Breast epithelium (tissue), 4 donors: ENCODE measurements at regions not wholly inside any gene's neighbourhood (a gene's known extent, or its start where the extent isn't known, plus 50 kb on each side); places are given as distances from the start of the nearest gene placed in this dataset.

Source experiments
- DNase-seq, 2 donors: peaks; one replicate each; pipeline ENCODE4 v3.0.0-alpha.2; 2019; ENCODE audit warnings: low spot score in 2 of 2
- H3K27ac ChIP-seq, 2 donors: fragments of 200-600 bp; sonication (generic) in 1 of 2; one replicate each; pipeline ENCODE4 v1.5.1; 2016 to 2019; ENCODE audit warnings: mild to moderate bottlenecking in 1 of 2
- H3K27me3 ChIP-seq, 2 donors: fragments of 200-600 bp; sonication (generic) in 1 of 2; one replicate each; pipeline versions ENCODE4 v1.5.1 to v1.6.0; 2017 to 2019; ENCODE audit warnings: control low read depth in 1 of 2, mild to moderate bottlenecking in 1 of 2
- H3K36me3 ChIP-seq: fragments of 200-600 bp; one replicate; pipeline ENCODE4 v1.5.1; 2019
- H3K4me1 ChIP-seq, 2 donors: fragments of 200-600 bp; sonication (generic); one replicate each; pipeline ENCODE4 v1.5.1; 2016 to 2019; ENCODE audit warnings: control low read depth in 1 of 2
- H3K4me3 ChIP-seq, 3 donors: fragments of 200-600 bp; sonication (generic); 1 replicate in 2 of 3; 2 replicates in 1 of 3; pipeline ENCODE4 v1.5.1; 2016 to 2019; ENCODE audit warnings: mild to moderate bottlenecking in 3 of 3, moderate library complexity in 2 of 3
- H3K9me3 ChIP-seq, 2 donors: fragments of 200-600 bp; sonication (generic) in 1 of 2; one replicate each; pipeline ENCODE4 v1.5.1; 2016 to 2019; ENCODE audit warnings: control low read depth in 1 of 2
- CTCF ChIP-seq, 3 donors: fragments of 450-650 bp; IDR thresholded peaks; one replicate each; pipeline ENCODE4 v1.5.1; 2016 to 2017; ENCODE audit warnings: antibody characterized with exemption in 3 of 3, mild to moderate bottlenecking in 3 of 3, moderate library complexity in 3 of 3
- POLR2A ChIP-seq: fragments of 450-650 bp; IDR thresholded peaks from one replicate; pipeline ENCODE4 v1.6.1; 2016; ENCODE audit warnings: antibody characterized with exemption, mild to moderate bottlenecking, moderate library complexity
- POLR2AphosphoS5 ChIP-seq, 3 donors: sonication (generic); formaldehyde crosslinking; IDR thresholded peaks; one replicate each; pipeline ENCODE4 v1.6.1; 2017; ENCODE audit warnings: antibody characterized with exemption in 3 of 3
- intact Hi-C: fragments of 100-400 bp; cut with DNase I; formaldehyde crosslinking; loops from one replicate; pipeline ENCODE4 v1.15.1; 2023; ENCODE audit warnings: low total_unique reads

- no peak overlapping the region for H3K27ac ChIP-seq
- no peak for TF ChIP-seq POLR2A
- TF ChIP-seq POLR2AphosphoS5 (IDR thresholded peaks at IDR 0.05) = no peak
- TF ChIP-seq CTCF (IDR thresholded peaks at IDR 0.05) = no peak
- H3K4me1 ChIP-seq = no peaks in the 10 kb centered on the region
- H3K9me3 ChIP-seq = peaks cover 0 to 9% of the 10 kb centered on the region in 2 donors
- no peaks in the 10 kb centered on the region for H3K27me3 ChIP-seq
- no peak for DNase-seq
- no peaks in the 10 kb centered on the region for H3K36me3 ChIP-seq
- intact Hi-C loops = no loop called here
- no peak overlapping the region for H3K4me3 ChIP-seq
These were observed 61.1 kb upstream of the PWP1 start for GRCh38 chr12:107624493-107624892.

- intact Hi-C loops = no loop called here
- TF ChIP-seq CTCF (IDR thresholded peaks at IDR 0.05) (no peak), POLR2A (no peak), POLR2AphosphoS5 (IDR thresholded peaks at IDR 0.05) (no peak)
- H3K36me3 ChIP-seq = no peaks in the 10 kb centered on the region
- no peaks in the 10 kb centered on the region for H3K4me1 ChIP-seq
- H3K9me3 ChIP-seq = no peaks in the 10 kb centered on the region
- DNase-seq = no peak
- no peaks in the 10 kb centered on the region for H3K27me3 ChIP-seq
- H3K4me3 ChIP-seq = no peak overlapping the region
- H3K27ac ChIP-seq = no peak overlapping the region
These were observed 53.9 kb upstream of the PWP1 start for GRCh38 chr12:107631715-107632114.

- TF ChIP-seq CTCF (IDR thresholded peaks at IDR 0.05) = no peak
- TF ChIP-seq POLR2A = no peak
- no peak for TF ChIP-seq POLR2AphosphoS5 (IDR thresholded peaks at IDR 0.05)
- DNase-seq = no peak
- intact Hi-C loops = no loop called here
- no peaks in the 10 kb centered on the region for H3K4me1 ChIP-seq
- no peaks in the 10 kb centered on the region for H3K9me3 ChIP-seq
- no peak overlapping the region for H3K4me3 ChIP-seq
- H3K27me3 ChIP-seq = no peaks in the 10 kb centered on the region
- no peaks in the 10 kb centered on the region for H3K36me3 ChIP-seq
- no peak overlapping the region for H3K27ac ChIP-seq
These were observed 53.4 kb upstream of the PWP1 start for GRCh38 chr12:107632246-107632645.

GRCh38 chr12:107634530-107634929, 51.1 kb upstream of the PWP1 start:
- H3K4me3 ChIP-seq = no peak overlapping the region
- no peaks in the 10 kb centered on the region for H3K9me3 ChIP-seq
- no peaks in the 10 kb centered on the region for H3K36me3 ChIP-seq
- H3K4me1 ChIP-seq = no peaks in the 10 kb centered on the region
- intact Hi-C loops = no loop called here
- no peaks in the 10 kb centered on the region for H3K27me3 ChIP-seq
- DNase-seq = no peak
- no peak overlapping the region for H3K27ac ChIP-seq
- TF ChIP-seq CTCF (IDR thresholded peaks at IDR 0.05) (no peak), POLR2AphosphoS5 (IDR thresholded peaks at IDR 0.05) (no peak), POLR2A (no peak)

GRCh38 chr12:107635139-107635538, 50.5 kb upstream of the PWP1 start:
- H3K27ac ChIP-seq = no peak overlapping the region
- peaks cover 2% of the 10 kb centered on the region for H3K36me3 ChIP-seq
- intact Hi-C loops = no loop called here
- TF ChIP-seq POLR2AphosphoS5 (IDR thresholded peaks at IDR 0.05) = no peak
- TF ChIP-seq CTCF (IDR thresholded peaks at IDR 0.05) = no peak
- no peak for TF ChIP-seq POLR2A
- no peaks in the 10 kb centered on the region for H3K4me1 ChIP-seq
- no peaks in the 10 kb centered on the region for H3K27me3 ChIP-seq
- no peak for DNase-seq
- no peaks in the 10 kb centered on the region for H3K9me3 ChIP-seq
- no peak overlapping the region for H3K4me3 ChIP-seq
